ENCODE measurements at regions not wholly inside any gene's neighbourhood (a gene's known extent, or its start where the extent isn't known, plus 50 kb on each side); places are given as distances from the start of the nearest gene placed in this dataset.

GRCh38 chr9:84174486-84174885 is 166.1 kb downstream of the SLC28A3 start:
- no peak for DNase-seq (ENCODE audit: low spot score)

- no peak for DNase-seq (ENCODE audit: low spot score)
These were observed 163.2 kb downstream of the SLC28A3 start for GRCh38 chr9:84177407-84177806.

- no peak for DNase-seq (ENCODE audit: low spot score)
These were observed 161.0 kb downstream of the SLC28A3 start for GRCh38 chr9:84179531-84179930.

DNA sequence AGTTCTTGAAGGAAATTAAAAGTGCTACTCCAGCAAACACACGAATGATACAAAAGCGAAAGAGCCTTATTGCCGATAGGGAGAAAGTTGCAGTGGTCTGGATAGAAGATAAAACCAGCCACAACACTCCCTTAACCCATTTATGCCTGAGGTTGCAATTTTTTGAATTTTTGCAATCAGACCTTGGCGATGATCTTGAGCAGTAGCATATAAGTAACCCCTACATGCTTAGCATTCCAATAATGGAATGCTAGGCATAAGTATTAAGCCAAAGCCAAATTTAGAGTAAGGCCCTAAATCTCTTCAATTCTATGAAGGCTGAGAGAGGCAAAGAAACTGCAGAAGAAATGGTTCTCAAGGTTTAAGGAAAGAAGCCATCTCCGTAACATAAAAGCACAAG is 153.5 kb downstream of the SLC28A3 start:
- DNase-seq (ENCODE audit: low spot score) = peak; percentile 15

DNA sequence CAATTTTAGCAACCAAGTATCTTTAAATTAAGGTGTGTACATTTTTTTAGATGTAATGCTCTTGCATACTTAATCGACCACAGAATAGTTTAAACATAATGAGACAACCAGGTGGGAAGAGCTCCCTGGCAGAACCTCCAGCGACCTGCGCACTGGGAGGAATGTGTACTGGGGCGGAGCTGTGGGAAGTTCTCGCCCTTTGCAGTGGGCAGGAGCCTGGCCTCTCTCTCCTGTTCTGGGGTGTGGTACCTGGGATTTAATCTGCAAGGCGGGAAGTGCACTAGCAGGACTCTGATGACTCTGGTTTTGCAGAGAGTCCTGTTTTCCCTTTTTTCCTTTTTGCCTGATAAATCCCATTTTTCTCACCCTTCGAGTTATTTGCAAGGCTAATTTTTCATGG is 150.7 kb downstream of the SLC28A3 start:
- no peak for DNase-seq (ENCODE audit: low spot score)

GRCh38 chr9:84190411-84190810 is 150.1 kb downstream of the SLC28A3 start:
- no peak for DNase-seq (ENCODE audit: low spot score)

DNA sequence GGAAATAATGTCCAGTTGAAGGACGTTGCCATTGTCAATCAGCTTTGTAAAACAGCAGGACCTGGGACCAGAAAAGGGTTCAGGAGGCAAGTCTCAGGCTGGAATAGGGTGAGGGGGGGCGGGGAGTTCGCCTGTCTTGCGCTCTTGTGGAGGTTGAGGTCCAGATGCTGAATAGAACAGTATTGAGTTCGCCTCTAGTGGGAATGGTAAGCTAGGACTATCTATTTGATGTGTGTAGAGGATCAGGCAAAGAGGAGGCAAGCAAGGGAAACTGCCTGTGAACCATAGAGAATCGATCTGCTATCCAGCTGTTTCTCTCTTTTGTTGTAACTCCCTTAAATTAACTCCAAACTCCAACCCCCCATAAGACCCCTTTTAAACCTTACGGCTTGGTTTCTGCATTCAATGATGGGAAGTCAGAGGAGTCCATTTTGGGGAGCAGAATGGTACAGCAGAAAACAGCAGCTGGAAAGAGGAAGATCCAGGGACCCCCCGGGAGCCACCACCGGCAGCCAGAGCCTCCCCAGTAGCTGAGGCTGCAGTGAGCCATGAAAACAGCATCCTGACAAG is 133.7 kb downstream of the SLC28A3 start:
- DNase-seq (ENCODE audit: low spot score) = no peak

- DNase-seq (ENCODE audit: low spot score) = no peak
These were observed 133.0 kb downstream of the SLC28A3 start for GRCh38 chr9:84207491-84207951.

- no peak for DNase-seq (ENCODE audit: low spot score)
These were observed 128.3 kb downstream of the SLC28A3 start for GRCh38 chr9:84212246-84212645.

GRCh38 chr9:84212982-84213381 is 127.6 kb downstream of the SLC28A3 start:
- DNase-seq (ENCODE audit: low spot score) = no peak

DNA sequence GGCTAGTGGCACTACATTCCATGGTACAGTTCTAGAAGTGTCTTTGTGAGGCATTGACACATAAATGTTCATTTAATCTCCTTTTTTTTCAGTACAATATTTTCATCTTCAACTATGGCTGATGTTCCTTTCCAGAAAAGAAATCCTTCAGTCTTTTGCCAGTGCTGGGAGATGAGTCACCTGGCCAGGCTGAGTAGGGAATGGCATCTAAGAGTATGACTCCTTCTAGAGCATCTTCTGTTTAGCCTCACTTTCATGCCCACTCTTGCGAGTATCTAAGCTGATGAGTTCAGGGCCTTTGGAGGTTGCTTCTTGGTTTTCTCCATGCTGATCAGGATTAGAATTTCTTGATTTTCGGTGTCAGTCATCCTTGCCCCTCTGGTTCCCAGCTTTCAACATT is 124.4 kb downstream of the SLC28A3 start:
- DNase-seq (ENCODE audit: low spot score) = no peak

DNA sequence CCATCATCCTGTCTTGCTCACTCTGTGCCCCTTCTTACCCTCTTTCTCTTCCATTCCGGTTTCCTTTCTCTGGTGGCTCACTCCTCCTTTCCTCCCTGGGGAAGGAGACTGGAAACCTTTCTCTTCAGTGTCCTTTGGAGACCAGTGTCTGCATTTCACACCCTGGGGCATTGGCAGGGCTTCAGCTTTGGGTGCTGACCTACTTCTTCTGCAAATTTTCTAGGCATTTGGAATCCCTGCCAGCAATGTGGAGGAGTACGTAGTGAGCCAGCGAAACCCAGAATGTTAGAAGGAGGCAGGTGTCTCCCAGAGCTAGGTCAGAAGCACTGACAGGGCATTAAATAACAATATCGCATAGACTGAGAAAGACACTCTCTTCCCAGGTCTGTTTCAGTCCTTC is 122.2 kb downstream of the SLC28A3 start:
- no peak for DNase-seq (ENCODE audit: low spot score)

- no peak for DNase-seq (ENCODE audit: low spot score)
These were observed 116.3 kb downstream of the SLC28A3 start for GRCh38 chr9:84224246-84224645.
